Type B pancreatic cell (in vitro differentiated cells): ENCODE measurements at regions not wholly inside any gene's neighbourhood (a gene's known extent, or its start where the extent isn't known, plus 50 kb on each side); places are given as distances from the start of the nearest gene placed in this dataset.

Source experiments
- DNase-seq: peaks from one replicate; pipeline ENCODE4 v3.0.0; 2021; ENCODE audit warnings: mixed read lengths; ENCODE audit not compliant: unreplicated experiment; ENCODE audit errors: extremely low spot score
- H3K27ac Mint-ChIP-seq: 2 replicates; pipeline ENCODE4 v1.8.0; 2021; ENCODE audit warnings: mild to moderate bottlenecking, mixed read lengths
- H3K27me3 Mint-ChIP-seq: 2 replicates; pipeline ENCODE4 v1.8.0; 2021; ENCODE audit warnings: mixed read lengths
- H3K36me3 Mint-ChIP-seq: 2 replicates; pipeline ENCODE4 v1.8.0; 2021; ENCODE audit warnings: mixed read lengths
- H3K4me1 Mint-ChIP-seq: one replicate; pipeline ENCODE4 v1.8.0; 2021; ENCODE audit warnings: mixed read lengths; ENCODE audit not compliant: unreplicated experiment
- H3K4me3 Mint-ChIP-seq: 2 replicates; pipeline ENCODE4 v1.8.0; 2021; ENCODE audit warnings: mild to moderate bottlenecking, mixed read lengths
- H3K9me3 Mint-ChIP-seq: 2 replicates; pipeline ENCODE4 v1.8.0; 2021; ENCODE audit warnings: mixed read lengths
- CTCF ChIP-seq: fragments of 200-600 bp; sonication (generic); conservative IDR thresholded peaks from 2 replicates; pipeline ENCODE4 v1.5.0; 2021; ENCODE audit warnings: antibody characterized with exemption, mild to moderate bottlenecking

GRCh38 chr10:111765216-111765615, 418.3 kb downstream of the GPAM start:
- H3K9me3 Mint-ChIP-seq = no peaks in the 10 kb centered on the region
- DNase-seq = no peak
- peaks cover 24% of the 10 kb centered on the region for H3K27me3 Mint-ChIP-seq
- no peak overlapping the region for H3K4me3 Mint-ChIP-seq
- H3K27ac Mint-ChIP-seq = no peak overlapping the region
- no peak for TF ChIP-seq CTCF
- no peaks in the 10 kb centered on the region for H3K4me1 Mint-ChIP-seq
- H3K36me3 Mint-ChIP-seq = no peaks in the 10 kb centered on the region

GRCh38 chr10:111766464-111766863, 417.1 kb downstream of the GPAM start:
- Mint-ChIP-seq H3K27ac (no peak overlapping the region), H3K27me3 (peaks cover 26% of the 10 kb centered on the region), H3K4me1 (no peaks in the 10 kb centered on the region), H3K36me3 (no peaks in the 10 kb centered on the region), H3K9me3 (no peaks in the 10 kb centered on the region), H3K4me3 (no peak overlapping the region)
- DNase-seq = no peak
- TF ChIP-seq CTCF = no peak

GRCh38 chr10:111767661-111768060, 415.9 kb downstream of the GPAM start:
- Mint-ChIP-seq H3K9me3 (no peaks in the 10 kb centered on the region), H3K27me3 (peaks cover 30% of the 10 kb centered on the region), H3K4me1 (no peaks in the 10 kb centered on the region), H3K27ac (no peak overlapping the region), H3K36me3 (no peaks in the 10 kb centered on the region), H3K4me3 (no peak overlapping the region)
- no peak for DNase-seq
- TF ChIP-seq CTCF = no peak

GRCh38 chr10:111773950-111774349, 409.6 kb downstream of the GPAM start:
- Mint-ChIP-seq H3K4me3 (no peak overlapping the region), H3K27me3 (peaks cover 26% of the 10 kb centered on the region)

GRCh38 chr10:111774486-111774885, 409.1 kb downstream of the GPAM start:
- H3K9me3 Mint-ChIP-seq = peaks cover 8% of the 10 kb centered on the region
- H3K4me1 Mint-ChIP-seq = no peaks in the 10 kb centered on the region
- TF ChIP-seq CTCF = no peak
- H3K36me3 Mint-ChIP-seq = no peaks in the 10 kb centered on the region
- H3K4me3 Mint-ChIP-seq = no peak overlapping the region
- peaks cover 20% of the 10 kb centered on the region for H3K27me3 Mint-ChIP-seq
- DNase-seq = no peak
- no peak overlapping the region for H3K27ac Mint-ChIP-seq

More at GRCh38 chr10:111773950-111774349, 409.6 kb downstream of the GPAM start:
- Mint-ChIP-seq H3K9me3 (peaks cover 4% of the 10 kb centered on the region), H3K36me3 (no peaks in the 10 kb centered on the region), H3K27ac (no peak overlapping the region), H3K4me1 (no peaks in the 10 kb centered on the region)
- DNase-seq = no peak
- TF ChIP-seq CTCF = no peak

GRCh38 chr10:111784436-111784835, 399.1 kb downstream of the GPAM start:
- Mint-ChIP-seq H3K4me3 (no peak overlapping the region), H3K9me3 (peaks cover under 1% of the 10 kb centered on the region), H3K36me3 (no peaks in the 10 kb centered on the region), H3K4me1 (no peaks in the 10 kb centered on the region), H3K27ac (no peak overlapping the region), H3K27me3 (peaks cover 14% of the 10 kb centered on the region)
- no peak for DNase-seq
- TF ChIP-seq CTCF = no peak
